Activated T-helper 2 cell treated with anti-CD3 and anti-CD28 coated beads, Interferon-gamma antibody, Interleukin-2, Interleukin-4, amounts not matched to agents 10 μg/mL and 5 μg/mL and 100 μg/mL, durations not matched to agents 14 hours and 24 hours and 36 hours (primary cell): ENCODE measurements at regions not wholly inside any gene's neighbourhood (a gene's known extent, or its start where the extent isn't known, plus 50 kb on each side); places are given as distances from the start of the nearest gene placed in this dataset.

Source experiments
- DNase-seq: peaks from one replicate; pipeline ENCODE4 v3.0.0; 2021; ENCODE audit warnings: low spot score
- H3K27ac Mint-ChIP-seq: one replicate; pipeline ENCODE4 v1.8.0; 2021; ENCODE audit warnings: mixed read lengths
- H3K27me3 Mint-ChIP-seq: one replicate; pipeline ENCODE4 v1.8.0; 2021; ENCODE audit warnings: low read depth, mixed read lengths
- H3K36me3 Mint-ChIP-seq: one replicate; pipeline ENCODE4 v1.8.0; 2021; ENCODE audit warnings: low read depth, mixed read lengths
- H3K4me1 Mint-ChIP-seq: one replicate; pipeline ENCODE4 v1.8.0; 2021; ENCODE audit warnings: low read depth, mixed read lengths
- H3K4me3 Mint-ChIP-seq: one replicate; pipeline ENCODE4 v1.8.0; 2021; ENCODE audit warnings: low read depth, mild to moderate bottlenecking, moderate library complexity, mixed read lengths
- H3K9me3 Mint-ChIP-seq: one replicate; pipeline ENCODE4 v1.8.0; 2021; ENCODE audit warnings: mixed read lengths
- intact Hi-C: fragments of 100-400 bp; cut with micrococcal nuclease; formaldehyde crosslinking; loops from one replicate; pipeline ENCODE4 v1.15.1; 2023

DNA sequence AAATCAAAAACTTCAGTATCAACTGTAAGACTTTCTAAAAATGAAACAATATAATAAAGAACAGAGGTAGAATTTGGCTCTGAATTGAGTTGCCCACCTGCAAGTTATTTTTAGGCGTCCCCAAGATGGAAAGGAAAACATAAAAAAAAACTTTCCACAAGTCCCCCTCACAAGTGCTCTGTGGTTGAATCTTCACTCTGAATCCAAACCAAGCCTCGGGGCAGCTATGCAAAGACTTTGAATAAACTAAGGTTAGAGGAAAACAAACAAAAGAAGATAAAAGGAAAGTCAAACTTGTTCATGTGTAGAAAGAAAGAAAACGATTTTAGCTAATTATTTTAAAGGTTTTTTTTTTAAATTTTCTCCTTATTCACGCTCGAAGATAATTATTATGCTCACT is 372.4 kb upstream of the SLIT2 start:
- H3K9me3 Mint-ChIP-seq, result peaks cover 25% of the 10 kb centered on the region
- H3K27ac Mint-ChIP-seq, result no peak overlapping the region
- intact Hi-C loops, result no loop called here
- H3K4me3 Mint-ChIP-seq, result no peak overlapping the region
- DNase-seq, result no peak
- no peaks in the 10 kb centered on the region for H3K27me3 Mint-ChIP-seq
- H3K4me1 Mint-ChIP-seq, result no peaks in the 10 kb centered on the region
- no peaks in the 10 kb centered on the region for H3K36me3 Mint-ChIP-seq

DNA sequence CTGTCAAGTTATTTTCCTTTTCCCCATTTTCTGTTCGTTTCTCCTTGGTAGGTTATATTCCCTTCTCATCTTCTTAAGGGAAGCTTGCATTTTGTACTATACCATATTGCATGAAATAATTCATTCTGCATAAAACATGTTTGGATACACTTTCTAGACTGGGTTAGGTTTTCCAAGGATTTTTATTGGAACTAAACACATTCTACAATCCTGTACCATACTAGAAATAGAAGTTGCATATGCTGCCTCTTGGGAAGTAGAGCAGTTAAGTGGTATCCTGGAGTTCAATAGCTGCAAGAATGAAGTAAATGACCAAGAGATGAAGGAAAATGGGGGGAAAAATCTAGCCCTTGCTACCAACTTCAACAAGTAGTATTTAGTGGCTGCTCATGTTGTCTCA is 393.7 kb upstream of the SLIT2 start:
- Mint-ChIP-seq H3K9me3 (peaks cover 21% of the 10 kb centered on the region), H3K4me3 (no peak overlapping the region), H3K27me3 (no peaks in the 10 kb centered on the region), H3K36me3 (no peaks in the 10 kb centered on the region), H3K4me1 (no peaks in the 10 kb centered on the region), H3K27ac (no peak overlapping the region)
- no peak for DNase-seq
- intact Hi-C loops, result no loop called here

DNA sequence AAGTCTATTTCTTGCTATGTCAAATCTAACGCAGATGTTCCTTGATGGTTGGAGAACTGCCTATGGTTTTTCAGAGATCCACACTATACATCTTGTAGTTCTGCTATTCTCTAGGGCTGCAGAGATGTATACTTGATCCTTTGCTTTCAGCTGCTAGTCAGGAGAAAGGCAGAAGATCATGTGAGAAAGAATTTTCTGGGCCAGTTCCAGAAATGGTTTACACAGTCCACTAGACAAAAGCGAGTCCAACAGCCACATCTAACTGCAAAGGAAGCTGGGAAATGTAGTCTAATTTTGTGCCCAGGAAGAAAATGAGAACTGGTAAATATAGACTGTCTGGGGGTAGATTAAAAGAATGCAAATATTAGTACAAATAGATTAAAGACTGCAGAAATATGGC is 394.3 kb upstream of the SLIT2 start:
- no peak overlapping the region for H3K4me3 Mint-ChIP-seq
- intact Hi-C loops, result no loop called here
- H3K4me1 Mint-ChIP-seq, result no peaks in the 10 kb centered on the region
- H3K27me3 Mint-ChIP-seq, result no peaks in the 10 kb centered on the region
- DNase-seq, result no peak
- H3K27ac Mint-ChIP-seq, result no peak overlapping the region
- H3K9me3 Mint-ChIP-seq, result peaks cover 24% of the 10 kb centered on the region
- no peaks in the 10 kb centered on the region for H3K36me3 Mint-ChIP-seq

DNA sequence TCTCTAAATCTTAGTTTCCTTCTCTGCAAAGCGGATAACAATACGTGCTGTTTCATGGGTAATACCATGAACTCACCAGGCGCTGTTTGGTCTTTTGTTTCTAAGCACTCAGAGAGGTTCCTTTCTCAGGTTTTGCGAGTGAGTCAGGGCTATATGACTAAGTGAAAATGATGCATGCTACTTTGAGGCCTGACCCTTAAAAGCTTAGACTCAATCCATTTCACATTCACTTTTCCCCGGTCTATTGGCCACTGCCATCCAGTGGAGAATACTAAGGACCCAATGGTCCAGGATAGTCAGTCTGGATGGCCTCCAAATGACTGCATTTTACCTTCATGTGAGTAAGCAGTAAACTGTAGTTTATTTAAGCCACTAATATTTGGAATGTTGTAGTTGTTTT is 400.8 kb upstream of the SLIT2 start:
- Mint-ChIP-seq H3K4me3 (no peak overlapping the region), H3K27me3 (no peaks in the 10 kb centered on the region), H3K27ac (no peak overlapping the region), H3K36me3 (no peaks in the 10 kb centered on the region), H3K4me1 (no peaks in the 10 kb centered on the region), H3K9me3 (peaks cover 24% of the 10 kb centered on the region)
- DNase-seq, result no peak
- intact Hi-C loops, result no loop called here

DNA sequence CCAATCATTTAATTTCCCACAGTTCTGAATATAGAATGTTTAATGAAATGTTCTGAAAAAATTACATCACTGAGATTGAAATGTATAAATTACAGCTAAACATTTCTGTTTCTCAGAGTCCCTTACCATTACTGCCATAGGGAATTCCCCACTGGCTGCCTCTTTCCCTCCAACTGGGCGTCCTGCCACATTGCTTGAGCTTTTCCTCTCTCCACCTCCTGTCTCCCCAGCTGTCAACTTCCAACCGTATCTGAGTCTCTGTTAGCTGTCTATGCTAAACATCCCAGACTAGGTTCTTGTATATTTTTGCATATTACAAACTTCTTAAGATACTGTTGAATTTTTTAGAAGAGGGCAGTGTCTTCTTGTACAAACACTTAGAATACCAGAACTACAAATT is 407.3 kb upstream of the SLIT2 start:
- Mint-ChIP-seq H3K36me3 (no peaks in the 10 kb centered on the region), H3K27me3 (no peaks in the 10 kb centered on the region), H3K27ac (no peak overlapping the region), H3K4me1 (no peaks in the 10 kb centered on the region), H3K4me3 (no peak overlapping the region), H3K9me3 (peaks cover 22% of the 10 kb centered on the region)
- intact Hi-C loops, result no loop called here
- no peak for DNase-seq

DNA sequence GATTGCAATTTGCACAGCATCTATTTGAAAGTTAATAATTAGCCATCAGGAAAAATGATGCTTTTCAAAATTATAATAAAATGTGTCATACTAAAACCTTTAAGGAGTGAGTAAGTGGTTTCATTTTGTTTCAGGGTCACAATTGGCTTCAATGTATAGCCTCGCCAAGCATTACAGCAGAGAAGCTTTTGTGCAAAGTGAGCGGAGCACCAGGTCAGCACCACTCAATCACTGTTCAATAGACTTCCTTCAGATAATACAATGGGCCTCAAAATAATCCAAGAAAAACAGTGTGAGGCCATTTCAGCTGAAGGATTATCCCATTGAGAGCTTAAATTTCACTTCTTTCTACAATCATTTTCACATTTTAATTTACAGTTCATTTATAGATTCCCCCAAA is 409.2 kb upstream of the SLIT2 start:
- intact Hi-C loops, result no loop called here
- H3K27ac Mint-ChIP-seq, result no peak overlapping the region
- DNase-seq, result no peak

DNA sequence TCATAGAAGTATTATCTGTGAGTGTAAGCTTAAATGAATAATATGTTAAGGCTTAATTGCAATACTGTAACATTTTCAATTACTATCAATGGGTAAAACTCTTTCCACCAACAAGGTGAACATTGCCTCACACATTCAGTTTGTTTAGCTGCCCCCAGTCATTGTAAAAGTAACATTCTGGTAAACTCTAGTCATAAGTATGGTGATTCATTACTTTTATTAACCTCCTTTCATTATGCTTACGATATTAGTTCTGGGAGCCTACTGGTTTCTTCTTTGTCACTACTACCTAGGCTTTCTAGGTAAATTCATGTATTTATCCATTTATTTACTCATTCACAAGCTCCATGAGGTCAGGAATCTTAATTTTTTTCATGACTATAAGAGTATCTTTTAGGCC is 412.8 kb upstream of the SLIT2 start:
- intact Hi-C loops, result no loop called here
- no peaks in the 10 kb centered on the region for H3K36me3 Mint-ChIP-seq
- H3K9me3 Mint-ChIP-seq, result peaks cover 22% of the 10 kb centered on the region
- H3K27me3 Mint-ChIP-seq, result no peaks in the 10 kb centered on the region
- H3K27ac Mint-ChIP-seq, result no peak overlapping the region
- H3K4me1 Mint-ChIP-seq, result no peaks in the 10 kb centered on the region
- no peak overlapping the region for H3K4me3 Mint-ChIP-seq
- DNase-seq, result no peak

More for the DNA sequence above, 409.2 kb upstream of the SLIT2 start:
- H3K4me3 Mint-ChIP-seq, result no peak overlapping the region
- no peaks in the 10 kb centered on the region for H3K4me1 Mint-ChIP-seq
- no peaks in the 10 kb centered on the region for H3K36me3 Mint-ChIP-seq
- peaks cover 25% of the 10 kb centered on the region for H3K9me3 Mint-ChIP-seq
- no peaks in the 10 kb centered on the region for H3K27me3 Mint-ChIP-seq

DNA sequence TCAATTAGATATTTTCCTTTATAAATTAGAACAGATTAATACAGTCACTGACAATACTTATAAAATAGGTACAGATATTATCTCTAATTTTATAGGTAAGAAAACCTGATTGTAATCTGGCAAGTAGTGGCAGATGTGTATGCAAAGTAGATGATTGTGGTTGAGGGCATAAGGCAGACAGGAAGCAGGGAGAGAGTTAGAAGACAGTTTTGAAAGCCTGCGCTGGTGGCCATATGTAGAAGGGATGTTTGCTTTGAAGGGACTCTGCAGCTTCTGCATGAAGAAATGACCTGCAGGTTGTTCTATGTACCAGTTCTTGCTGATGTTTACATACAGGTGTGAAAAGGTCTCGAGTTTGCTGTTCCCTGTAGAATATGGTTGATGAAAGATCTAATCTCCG is 416.3 kb upstream of the SLIT2 start:
- no peak overlapping the region for H3K4me3 Mint-ChIP-seq
- peaks cover 16% of the 10 kb centered on the region for H3K9me3 Mint-ChIP-seq
- H3K27me3 Mint-ChIP-seq, result no peaks in the 10 kb centered on the region
- H3K36me3 Mint-ChIP-seq, result no peaks in the 10 kb centered on the region
- DNase-seq, result no peak
- H3K4me1 Mint-ChIP-seq, result no peaks in the 10 kb centered on the region
- H3K27ac Mint-ChIP-seq, result no peak overlapping the region
- intact Hi-C loops, result no loop called here

DNA sequence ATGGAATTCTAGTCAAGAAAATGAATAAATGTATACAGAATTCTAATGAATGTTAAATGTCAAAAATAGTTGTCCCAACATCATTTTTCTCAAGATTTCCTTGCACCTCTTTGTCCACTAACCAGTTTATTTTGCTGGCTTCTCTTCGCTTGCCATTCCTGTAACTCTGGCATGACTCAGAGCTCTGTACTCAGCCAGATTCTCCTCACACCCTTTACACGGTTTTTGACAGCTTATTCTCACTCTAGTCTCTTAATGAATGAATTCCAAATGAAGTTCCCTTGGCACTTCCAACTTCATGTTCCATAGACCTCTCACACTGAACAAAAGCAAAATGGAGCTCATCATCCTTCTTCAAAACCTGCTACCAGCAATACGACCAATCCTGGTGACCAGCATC is 419.3 kb upstream of the SLIT2 start:
- no peaks in the 10 kb centered on the region for H3K4me1 Mint-ChIP-seq
- H3K27me3 Mint-ChIP-seq, result no peaks in the 10 kb centered on the region
- no peak overlapping the region for H3K4me3 Mint-ChIP-seq
- DNase-seq, result no peak
- intact Hi-C loops, result no loop called here
- no peaks in the 10 kb centered on the region for H3K36me3 Mint-ChIP-seq
- no peak overlapping the region for H3K27ac Mint-ChIP-seq
- H3K9me3 Mint-ChIP-seq, result peaks cover 22% of the 10 kb centered on the region

DNA sequence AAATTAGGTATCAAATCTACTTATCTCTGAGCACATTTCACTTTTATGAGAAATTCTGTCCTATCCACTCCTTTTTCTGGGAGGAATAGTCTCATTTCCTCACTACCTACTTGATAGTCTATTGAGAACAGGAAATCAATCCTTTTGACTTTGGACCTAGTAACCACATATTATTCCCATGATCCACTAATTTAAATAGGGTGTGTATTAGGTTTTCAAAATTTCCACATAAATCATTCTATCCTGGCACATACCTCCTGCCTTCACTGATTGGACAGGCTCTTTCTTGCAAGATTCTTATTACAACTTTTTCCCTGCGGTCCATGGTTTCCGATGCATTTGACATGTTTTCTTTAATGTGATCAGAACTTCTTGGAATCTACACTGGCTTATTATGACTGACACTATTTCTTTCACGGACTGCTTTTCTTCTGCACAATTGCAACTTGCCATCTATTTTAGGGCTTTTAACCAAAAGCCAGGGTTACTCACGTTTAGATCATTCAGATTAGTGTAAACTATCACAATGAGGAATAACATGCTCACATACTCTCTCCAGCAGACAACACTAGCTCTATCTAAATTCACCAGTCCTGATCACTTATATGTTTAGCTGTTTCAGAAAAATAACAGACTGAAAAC is 419.9 kb upstream of the SLIT2 start:
- H3K36me3 Mint-ChIP-seq, result no peaks in the 10 kb centered on the region
- no peak for DNase-seq
- no peaks in the 10 kb centered on the region for H3K27me3 Mint-ChIP-seq
- no peaks in the 10 kb centered on the region for H3K4me1 Mint-ChIP-seq
- intact Hi-C loops, result no loop called here
- H3K9me3 Mint-ChIP-seq, result peaks cover 17% of the 10 kb centered on the region
- H3K27ac Mint-ChIP-seq, result no peak overlapping the region
- no peak overlapping the region for H3K4me3 Mint-ChIP-seq

DNA sequence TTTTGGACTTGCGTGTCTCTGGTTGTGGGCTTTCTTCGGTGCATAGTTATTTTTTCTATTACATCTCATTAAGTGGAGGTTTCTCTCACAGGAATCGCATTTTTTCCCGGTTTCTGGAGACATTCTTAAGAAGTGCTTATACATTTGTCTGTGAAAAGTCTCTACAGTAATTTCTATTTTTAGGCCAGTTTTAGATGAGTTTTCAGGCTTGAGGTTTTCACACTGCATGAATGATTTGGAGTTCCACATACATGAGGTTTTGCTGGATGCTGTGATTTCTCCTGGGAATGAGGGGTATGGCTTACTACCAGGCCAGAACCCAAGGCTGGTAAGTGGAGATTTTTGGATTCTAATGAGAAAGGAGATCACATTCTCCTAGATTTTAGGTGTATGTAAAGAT is 422.6 kb upstream of the SLIT2 start:
- Mint-ChIP-seq H3K4me3 (no peak overlapping the region), H3K27ac (no peak overlapping the region), H3K4me1 (no peaks in the 10 kb centered on the region), H3K9me3 (peaks cover 16% of the 10 kb centered on the region), H3K36me3 (no peaks in the 10 kb centered on the region), H3K27me3 (no peaks in the 10 kb centered on the region)
- DNase-seq, result no peak
- intact Hi-C loops, result no loop called here

DNA sequence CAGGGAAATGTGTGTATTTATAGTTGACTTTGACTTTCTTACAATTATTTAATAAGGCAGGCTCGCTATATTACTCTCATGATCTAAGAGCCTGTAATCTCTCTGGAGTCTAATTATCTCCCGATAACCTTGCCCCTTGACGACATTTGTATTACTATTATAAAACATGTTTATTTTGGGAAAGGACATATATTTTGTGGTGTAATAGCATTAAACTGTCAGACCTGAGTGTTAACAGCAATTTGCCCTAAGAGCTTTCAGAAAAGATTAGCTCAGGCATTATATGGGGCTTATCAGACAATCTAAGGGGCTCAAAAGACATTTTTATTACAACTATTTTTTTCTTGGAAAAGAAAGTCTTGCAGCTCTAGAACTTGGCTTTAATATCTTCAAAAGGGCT is 427.9 kb upstream of the SLIT2 start:
- no peaks in the 10 kb centered on the region for H3K4me1 Mint-ChIP-seq
- H3K9me3 Mint-ChIP-seq, result peaks cover 15% of the 10 kb centered on the region
- no peaks in the 10 kb centered on the region for H3K27me3 Mint-ChIP-seq
- no peaks in the 10 kb centered on the region for H3K36me3 Mint-ChIP-seq
- H3K4me3 Mint-ChIP-seq, result no peak overlapping the region
- intact Hi-C loops, result no loop called here
- no peak for DNase-seq
- H3K27ac Mint-ChIP-seq, result no peak overlapping the region

DNA sequence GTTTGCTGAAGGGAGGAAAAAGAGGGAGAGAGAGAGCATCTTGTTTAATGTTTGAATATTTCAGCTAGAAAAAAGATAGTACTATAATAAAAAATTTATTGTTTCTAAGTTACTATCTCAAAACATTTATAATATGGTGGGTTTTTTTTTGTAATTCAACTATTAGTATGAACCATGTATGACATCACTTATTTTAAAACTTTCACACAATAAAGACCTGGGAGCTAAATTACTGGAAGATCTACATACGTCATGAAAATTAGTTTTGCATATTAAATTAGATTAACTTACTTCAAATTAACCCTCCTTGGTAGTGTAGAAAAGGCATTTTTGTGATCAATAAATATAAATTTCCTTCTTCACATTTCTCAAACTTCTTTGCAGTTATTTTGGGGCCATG is 432.0 kb upstream of the SLIT2 start:
- intact Hi-C loops, result no loop called here
- no peak overlapping the region for H3K27ac Mint-ChIP-seq
- no peaks in the 10 kb centered on the region for H3K36me3 Mint-ChIP-seq
- H3K27me3 Mint-ChIP-seq, result no peaks in the 10 kb centered on the region
- no peak for DNase-seq
- peaks cover 17% of the 10 kb centered on the region for H3K9me3 Mint-ChIP-seq
- no peaks in the 10 kb centered on the region for H3K4me1 Mint-ChIP-seq
- no peak overlapping the region for H3K4me3 Mint-ChIP-seq

DNA sequence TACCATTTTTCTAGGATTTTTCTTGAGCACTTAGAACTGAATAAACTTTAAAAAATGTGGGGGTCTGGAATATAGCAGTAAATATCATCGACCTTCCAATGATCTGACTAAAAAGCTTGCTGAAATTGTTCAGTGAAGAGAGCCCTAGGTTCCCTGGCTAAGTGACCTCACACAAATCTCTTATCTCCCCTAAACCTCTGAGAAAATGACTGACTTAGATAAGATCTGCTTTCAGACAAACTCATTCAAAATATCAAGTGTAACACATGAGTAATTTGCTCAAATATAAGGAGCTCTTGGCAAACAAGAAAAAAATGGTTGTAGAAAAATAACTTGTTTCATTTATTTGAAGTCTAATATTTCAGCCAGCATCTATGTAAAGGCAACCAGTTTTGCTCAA is 441.7 kb upstream of the SLIT2 start:
- peaks cover 11% of the 10 kb centered on the region for H3K9me3 Mint-ChIP-seq
- DNase-seq, result no peak
- no peak overlapping the region for H3K27ac Mint-ChIP-seq
- intact Hi-C loops, result no loop called here
- no peak overlapping the region for H3K4me3 Mint-ChIP-seq
- no peaks in the 10 kb centered on the region for H3K4me1 Mint-ChIP-seq
- H3K27me3 Mint-ChIP-seq, result no peaks in the 10 kb centered on the region
- H3K36me3 Mint-ChIP-seq, result no peaks in the 10 kb centered on the region
